ENCODE measurements at regions not wholly inside any gene's neighbourhood (a gene's known extent, or its start where the extent isn't known, plus 50 kb on each side); places are given as distances from the start of the nearest gene placed in this dataset.

DNA sequence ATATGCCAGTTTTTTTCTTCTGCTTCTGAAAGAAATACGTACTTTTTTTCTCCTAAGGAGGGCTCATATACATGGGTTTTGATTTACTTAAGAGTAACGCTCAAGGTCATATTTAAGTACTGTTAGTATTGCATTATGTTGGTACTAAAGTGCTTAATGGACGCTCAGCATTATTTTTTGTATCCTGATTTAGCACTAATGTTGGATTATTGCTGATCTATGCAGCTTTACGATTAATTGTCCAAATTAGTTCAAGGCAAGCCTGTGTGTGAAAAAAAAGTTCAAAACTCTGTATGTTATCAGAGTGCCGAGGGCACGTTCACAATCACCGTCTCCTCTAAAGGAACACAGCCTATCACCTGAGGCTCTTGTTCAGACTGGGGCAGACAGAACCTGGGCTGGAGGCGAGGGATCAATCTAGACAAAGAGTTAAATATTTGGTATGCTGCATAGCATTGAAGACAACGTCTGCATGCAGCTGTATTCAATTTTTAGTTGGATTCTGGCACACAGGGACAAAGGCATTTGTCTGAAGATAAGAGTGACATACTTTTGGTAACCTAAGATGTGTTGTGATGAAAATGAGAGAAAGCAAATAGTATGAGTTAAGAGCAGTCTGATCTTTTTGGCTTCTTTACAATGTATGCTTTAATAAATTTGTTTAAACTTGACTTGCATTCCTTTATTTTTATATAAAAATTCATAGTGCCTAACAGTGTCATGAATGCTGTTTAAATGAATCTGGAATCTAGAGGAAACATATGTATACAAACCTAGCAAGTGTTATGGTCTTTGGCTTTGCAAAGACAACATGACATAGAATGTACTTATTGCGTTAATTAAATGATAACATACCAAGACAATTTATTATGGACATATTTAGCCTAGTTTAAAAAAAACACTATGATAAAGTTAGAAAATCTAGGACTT lies 341.2 kb downstream of the SAMD5 start:
- TF ChIP-seq, protein P1, sequence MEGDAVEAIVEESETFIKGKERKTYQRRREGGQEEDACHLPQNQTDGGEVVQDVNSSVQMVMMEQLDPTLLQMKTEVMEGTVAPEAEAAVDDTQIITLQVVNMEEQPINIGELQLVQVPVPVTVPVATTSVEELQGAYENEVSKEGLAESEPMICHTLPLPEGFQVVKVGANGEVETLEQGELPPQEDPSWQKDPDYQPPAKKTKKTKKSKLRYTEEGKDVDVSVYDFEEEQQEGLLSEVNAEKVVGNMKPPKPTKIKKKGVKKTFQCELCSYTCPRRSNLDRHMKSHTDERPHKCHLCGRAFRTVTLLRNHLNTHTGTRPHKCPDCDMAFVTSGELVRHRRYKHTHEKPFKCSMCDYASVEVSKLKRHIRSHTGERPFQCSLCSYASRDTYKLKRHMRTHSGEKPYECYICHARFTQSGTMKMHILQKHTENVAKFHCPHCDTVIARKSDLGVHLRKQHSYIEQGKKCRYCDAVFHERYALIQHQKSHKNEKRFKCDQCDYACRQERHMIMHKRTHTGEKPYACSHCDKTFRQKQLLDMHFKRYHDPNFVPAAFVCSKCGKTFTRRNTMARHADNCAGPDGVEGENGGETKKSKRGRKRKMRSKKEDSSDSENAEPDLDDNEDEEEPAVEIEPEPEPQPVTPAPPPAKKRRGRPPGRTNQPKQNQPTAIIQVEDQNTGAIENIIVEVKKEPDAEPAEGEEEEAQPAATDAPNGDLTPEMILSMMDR (IDR thresholded peaks at IDR 0.05; ENCODE audit: low read length) = no peak
- TF ChIP-seq EZH2 (IDR thresholded peaks at IDR 0.05; ENCODE audit: borderline replicate concordance, low read length) = no peak

Data from OCI-LY1 (cell line).